RWPE1 (cell line): ENCODE measurements at regions not wholly inside any gene's neighbourhood (a gene's known extent, or its start where the extent isn't known, plus 50 kb on each side); places are given as distances from the start of the nearest gene placed in this dataset.

Experiments used
- CTCF ChIA-PET: fragments of 350-600 bp; sonication (Branson Sonifier 250); formaldehyde crosslinking; extraction: SDS; loops from one replicate; lab custom pipeline; 2021; lab: Yijun Ruan, JAX
- POLR2A ChIA-PET: fragments of 400-600 bp; formaldehyde crosslinking; extraction: SDS; loops from one replicate; lab custom pipeline; 2020; ENCODE audit warnings: antibody characterized with exemption; ENCODE audit not compliant: low non-redundant PET; lab: Yijun Ruan, JAX
- DNase-seq: peaks from one replicate; pipeline ENCODE4 v3.0.0; 2012; ENCODE audit warnings: low spot score
- H3K27ac ChIP-seq: fragments of 450-650 bp; 2 replicates; pipeline ENCODE4 v1.5.1; 2017
- TF ChIP-seq, protein P1 (sequence below): fragments of 450-650 bp; conservative IDR thresholded peaks from 2 replicates; pipeline ENCODE4 v1.5.1; 2017; ENCODE audit warnings: low read depth, mild to moderate bottlenecking

DNA sequence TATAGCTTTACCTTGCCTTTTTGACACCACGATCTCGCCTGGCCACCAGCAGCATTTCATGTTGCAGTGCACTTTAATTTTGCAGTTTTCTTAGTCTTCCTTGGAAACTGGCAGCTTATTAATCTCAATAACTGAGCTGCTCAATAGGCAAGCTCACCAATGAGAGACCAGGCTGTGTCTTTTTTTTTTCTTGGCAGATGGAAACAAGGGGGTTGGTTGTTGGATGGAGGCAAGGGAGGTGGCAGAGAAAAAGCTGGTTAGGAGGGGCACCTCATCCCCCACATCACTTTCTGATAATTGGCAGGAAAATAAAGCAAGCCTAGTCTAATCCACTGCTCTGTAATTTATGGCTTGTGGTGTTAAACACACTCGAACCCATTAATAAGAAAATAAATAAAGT lies 324.5 kb upstream of the WWC1 start:
- POLR2A ChIA-PET, result no interaction called here
- CTCF ChIA-PET, result no interaction called here
- TF ChIP-seq, protein P1, sequence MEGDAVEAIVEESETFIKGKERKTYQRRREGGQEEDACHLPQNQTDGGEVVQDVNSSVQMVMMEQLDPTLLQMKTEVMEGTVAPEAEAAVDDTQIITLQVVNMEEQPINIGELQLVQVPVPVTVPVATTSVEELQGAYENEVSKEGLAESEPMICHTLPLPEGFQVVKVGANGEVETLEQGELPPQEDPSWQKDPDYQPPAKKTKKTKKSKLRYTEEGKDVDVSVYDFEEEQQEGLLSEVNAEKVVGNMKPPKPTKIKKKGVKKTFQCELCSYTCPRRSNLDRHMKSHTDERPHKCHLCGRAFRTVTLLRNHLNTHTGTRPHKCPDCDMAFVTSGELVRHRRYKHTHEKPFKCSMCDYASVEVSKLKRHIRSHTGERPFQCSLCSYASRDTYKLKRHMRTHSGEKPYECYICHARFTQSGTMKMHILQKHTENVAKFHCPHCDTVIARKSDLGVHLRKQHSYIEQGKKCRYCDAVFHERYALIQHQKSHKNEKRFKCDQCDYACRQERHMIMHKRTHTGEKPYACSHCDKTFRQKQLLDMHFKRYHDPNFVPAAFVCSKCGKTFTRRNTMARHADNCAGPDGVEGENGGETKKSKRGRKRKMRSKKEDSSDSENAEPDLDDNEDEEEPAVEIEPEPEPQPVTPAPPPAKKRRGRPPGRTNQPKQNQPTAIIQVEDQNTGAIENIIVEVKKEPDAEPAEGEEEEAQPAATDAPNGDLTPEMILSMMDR, result no peak
- DNase-seq, result no peak
- no peak overlapping the region for H3K27ac ChIP-seq

DNA sequence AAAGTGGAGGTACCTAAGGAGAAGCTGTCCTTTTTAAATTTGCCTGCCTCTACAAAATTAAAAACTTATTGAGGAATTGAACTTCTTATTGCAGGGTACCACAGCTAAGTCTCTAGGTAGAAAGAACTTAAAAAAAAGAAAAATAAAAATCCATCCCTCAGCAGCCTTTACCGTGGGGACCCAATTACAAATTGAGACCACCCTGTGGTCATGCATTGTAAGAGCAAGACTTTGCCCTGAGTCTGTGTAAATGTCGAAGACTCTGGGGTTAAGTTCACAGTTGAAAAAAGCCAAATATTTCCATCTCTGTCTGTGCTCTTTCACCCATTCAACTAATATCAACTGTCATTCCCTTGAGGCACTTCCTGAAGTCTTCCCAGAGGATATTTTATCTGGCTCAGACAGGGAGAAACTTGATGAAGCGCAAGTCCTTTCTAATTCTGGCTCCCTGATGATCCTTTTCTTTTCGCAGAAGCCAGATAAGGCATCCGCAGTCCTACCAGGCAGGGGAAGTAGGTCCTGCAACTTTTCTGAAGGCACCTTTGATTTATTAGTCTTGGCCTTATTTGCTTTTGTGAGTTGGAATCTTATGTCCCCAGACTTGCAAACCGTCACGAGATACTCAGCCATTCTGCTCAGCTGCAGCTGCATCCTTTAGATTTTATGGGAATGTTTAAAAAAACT lies 323.8 kb upstream of the WWC1 start:
- no peak for DNase-seq
- TF ChIP-seq, protein P1, result no peak
- POLR2A ChIA-PET, result no interaction called here
- no peak overlapping the region for H3K27ac ChIP-seq
- CTCF ChIA-PET, result no interaction called here

- TF ChIP-seq, protein P1, result no peak
- H3K27ac ChIP-seq, result no peak overlapping the region
- POLR2A ChIA-PET, result no interaction called here
- CTCF ChIA-PET, result interaction anchor here (1.2 kb wide), 1 partner anchor 245 kb away, joined by 3 read pairs; no protein-coding TSS in a partner anchor
- DNase-seq, result no peak
Observed at GRCh38 chr5:167968837-167969236, 322.6 kb upstream of the WWC1 start.

DNA sequence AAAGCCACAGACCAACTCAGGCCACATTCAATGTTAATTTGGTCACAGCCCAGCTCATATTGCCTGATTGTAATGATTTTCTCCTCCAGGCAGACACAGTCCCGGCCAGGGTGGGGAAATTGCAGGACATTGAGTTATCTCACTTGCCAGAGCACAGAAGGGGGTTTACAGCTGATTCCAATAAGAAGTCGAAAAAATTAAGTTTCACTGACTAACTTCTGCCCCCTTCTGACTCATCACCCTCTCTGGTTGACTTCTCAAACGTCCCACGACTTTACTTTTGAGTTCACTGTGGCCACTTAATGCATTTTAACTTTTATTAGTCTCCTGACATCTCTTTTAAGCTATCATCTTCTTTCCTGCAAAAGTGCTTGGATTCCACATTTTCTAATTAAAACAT lies 321.4 kb upstream of the WWC1 start:
- POLR2A ChIA-PET, result no interaction called here
- TF ChIP-seq, protein P1, result no peak
- no peak for DNase-seq

DNA sequence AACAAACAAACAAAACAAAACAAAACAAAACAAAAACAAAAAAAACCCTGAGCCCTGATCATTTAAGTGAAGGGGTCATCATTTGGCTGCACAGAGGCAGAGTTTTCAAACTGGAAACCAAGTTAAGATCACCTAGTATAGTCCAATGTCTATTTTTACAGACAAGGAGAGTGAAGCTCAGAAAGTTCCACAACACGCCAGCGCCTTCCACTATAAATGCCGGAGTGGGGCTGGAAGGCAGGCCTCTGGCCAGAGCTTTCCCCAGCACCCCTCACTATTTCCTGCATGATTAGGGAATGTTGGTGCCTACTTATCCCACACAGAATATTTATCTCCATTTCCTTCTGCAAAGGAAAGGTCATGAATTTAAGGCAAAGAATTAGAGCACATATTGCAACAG lies 319.7 kb upstream of the WWC1 start:
- ChIA-PET CTCF (no interaction called here), POLR2A (no interaction called here)
- TF ChIP-seq, protein P1, result no peak
- DNase-seq, result no peak
- H3K27ac ChIP-seq, result no peak overlapping the region

More for the DNA sequence above, 321.4 kb upstream of the WWC1 start:
- CTCF ChIA-PET, result no interaction called here
- no peak overlapping the region for H3K27ac ChIP-seq

GRCh38 chr5:167973126-167973525 lies 318.3 kb upstream of the WWC1 start:
- DNase-seq, result no peak
- ChIA-PET CTCF (no interaction called here), POLR2A (no interaction called here)
- H3K27ac ChIP-seq, result no peak overlapping the region
- TF ChIP-seq, protein P1, result no peak
